ENCODE measurements at regions not wholly inside any gene's neighbourhood (a gene's known extent, or its start where the extent isn't known, plus 50 kb on each side); places are given as distances from the start of the nearest gene placed in this dataset.

GRCh38 chr18:61948846-61949438 lies 56.1 kb upstream of the RNF152 start:
- no peak for TF ChIP-seq CTCF (IDR thresholded peaks at IDR 0.05)
- no peak for TF ChIP-seq POLR2A (IDR thresholded peaks at IDR 0.05)
